Mucosa of rectum (tissue), 2 donors: ENCODE measurements at regions not wholly inside any gene's neighbourhood (a gene's known extent, or its start where the extent isn't known, plus 50 kb on each side); places are given as distances from the start of the nearest gene placed in this dataset.
"Not testable (repeated sequence)": the region's sequence is repeated elsewhere in the genome, so short reads cannot be mapped to it uniquely, and the experiment has no call there.

Experiments used
- H3K27ac ChIP-seq, 2 donors: one replicate each; pipeline ENCODE4 v1.7.0; 2013; ENCODE audit warnings: inconsistent platforms in 2 of 2, low read depth in 2 of 2, low read length in 2 of 2
- H3K27me3 ChIP-seq, 2 donors: one replicate each; pipeline ENCODE4 v1.7.0; 2013; ENCODE audit warnings: low read length in 2 of 2; ENCODE audit not compliant: control insufficient read depth in 2 of 2, insufficient read depth in 2 of 2
- H3K36me3 ChIP-seq, 2 donors: one replicate each; pipeline ENCODE4 v1.7.0; 2013; ENCODE audit warnings: low read length in 2 of 2; ENCODE audit not compliant: control insufficient read depth in 2 of 2, insufficient read depth in 2 of 2
- H3K4me1 ChIP-seq, 2 donors: one replicate each; pipeline ENCODE4 v1.7.0; 2013; ENCODE audit warnings: low read length in 2 of 2, mild to moderate bottlenecking in 1 of 2; ENCODE audit not compliant: control insufficient read depth in 2 of 2, insufficient read depth in 2 of 2
- H3K4me3 ChIP-seq, 2 donors: one replicate each; pipeline ENCODE4 v1.7.0; 2013; ENCODE audit warnings: low read length in 2 of 2
- H3K9ac ChIP-seq, 2 donors: one replicate each; pipeline ENCODE4 v1.7.0; 2013; ENCODE audit warnings: low read length in 2 of 2, low read depth in 1 of 2, mild to moderate bottlenecking in 1 of 2
- H3K9me3 ChIP-seq, 2 donors: one replicate each; pipeline ENCODE4 v1.7.0; 2013; ENCODE audit warnings: low read length in 2 of 2; ENCODE audit not compliant: control insufficient read depth in 2 of 2
- donor health status: healthy.
- donor health status: Normal muscosa, but diverticular disease.

- Histone ChIP-seq H3K27ac (no peak overlapping the region), H3K9me3 (no peaks in the 10 kb centered on the region), H3K4me3 (no peak overlapping the region), H3K27me3 (no peaks in the 10 kb centered on the region), H3K36me3 (no peaks in the 10 kb centered on the region), H3K9ac (no peak overlapping the region), H3K4me1 (no peaks in the 10 kb centered on the region)
Measured at GRCh38 chr2:215866606-215867005, 146.7 kb downstream of the MREG start.

GRCh38 chr2:215863687-215864086 is 149.7 kb downstream of the MREG start:
- Histone ChIP-seq H3K27ac (no peak overlapping the region), H3K4me3 (no peak overlapping the region), H3K27me3 (no peaks in the 10 kb centered on the region), H3K9ac (no peak overlapping the region), H3K36me3 (no peaks in the 10 kb centered on the region), H3K9me3 (no peaks in the 10 kb centered on the region), H3K4me1 (no peaks in the 10 kb centered on the region)

GRCh38 chr2:215862351-215862771 is 151.0 kb downstream of the MREG start:
- H3K4me3 ChIP-seq, result no peak overlapping the region
- no peak overlapping the region for H3K9ac ChIP-seq
- no peaks in the 10 kb centered on the region for H3K27me3 ChIP-seq
- no peaks in the 10 kb centered on the region for H3K9me3 ChIP-seq
- no peak overlapping the region for H3K27ac ChIP-seq
- H3K4me1 ChIP-seq, result no peaks in the 10 kb centered on the region
- no peaks in the 10 kb centered on the region for H3K36me3 ChIP-seq

- Histone ChIP-seq H3K9ac (no peak overlapping the region), H3K9me3 (no peaks in the 10 kb centered on the region), H3K4me3 (no peak overlapping the region), H3K27me3 (no peaks in the 10 kb centered on the region), H3K36me3 (no peaks in the 10 kb centered on the region), H3K27ac (no peak overlapping the region), H3K4me1 (no peaks in the 10 kb centered on the region)
Measured at GRCh38 chr2:215861607-215862350, 151.6 kb downstream of the MREG start.

- Histone ChIP-seq H3K9me3 (no peaks in the 10 kb centered on the region), H3K27me3 (no peaks in the 10 kb centered on the region), H3K36me3 (no peaks in the 10 kb centered on the region), H3K27ac (no peak overlapping the region), H3K9ac (no peak overlapping the region), H3K4me1 (no peaks in the 10 kb centered on the region), H3K4me3 (no peak overlapping the region)
Measured at GRCh38 chr2:215856080-215856479, 157.3 kb downstream of the MREG start.

GRCh38 chr2:215855308-215855707 is 158.0 kb downstream of the MREG start:
- H3K27ac ChIP-seq, H3K9me3 ChIP-seq, H3K4me1 ChIP-seq, H3K9ac ChIP-seq, H3K36me3 ChIP-seq, H3K4me3 ChIP-seq, H3K27me3 ChIP-seq: not testable (repeated sequence)

GRCh38 chr2:215854008-215854407 is 159.3 kb downstream of the MREG start:
- Histone ChIP-seq H3K9me3 (no peaks in the 10 kb centered on the region), H3K4me1 (no peaks in the 10 kb centered on the region), H3K36me3 (no peaks in the 10 kb centered on the region), H3K4me3 (no peak overlapping the region), H3K27ac (no peak overlapping the region), H3K9ac (no peak overlapping the region), H3K27me3 (no peaks in the 10 kb centered on the region)

GRCh38 chr2:215851696-215852095 is 161.7 kb downstream of the MREG start:
- H3K4me1 ChIP-seq, result no peaks in the 10 kb centered on the region
- no peaks in the 10 kb centered on the region for H3K27me3 ChIP-seq
- no peak overlapping the region for H3K27ac ChIP-seq
- H3K9me3 ChIP-seq, result no peaks in the 10 kb centered on the region
- no peak overlapping the region for H3K4me3 ChIP-seq
- no peak overlapping the region for H3K9ac ChIP-seq
- no peaks in the 10 kb centered on the region for H3K36me3 ChIP-seq

- no peaks in the 10 kb centered on the region for H3K4me1 ChIP-seq
- H3K9me3 ChIP-seq, result no peaks in the 10 kb centered on the region
- H3K4me3 ChIP-seq, result no peak overlapping the region
- no peak overlapping the region for H3K9ac ChIP-seq
- H3K36me3 ChIP-seq, result no peaks in the 10 kb centered on the region
- no peak overlapping the region for H3K27ac ChIP-seq
- no peaks in the 10 kb centered on the region for H3K27me3 ChIP-seq
Measured at GRCh38 chr2:215851082-215851481, 162.3 kb downstream of the MREG start.

- Histone ChIP-seq H3K27ac (no peak overlapping the region), H3K9me3 (no peaks in the 10 kb centered on the region), H3K36me3 (no peaks in the 10 kb centered on the region), H3K9ac (no peak overlapping the region), H3K27me3 (no peaks in the 10 kb centered on the region), H3K4me1 (no peaks in the 10 kb centered on the region), H3K4me3 (no peak overlapping the region)
Measured at GRCh38 chr2:215850380-215850779, 163.0 kb downstream of the MREG start.
